ENCODE measurements at regions not wholly inside any gene's neighbourhood (a gene's known extent, or its start where the extent isn't known, plus 50 kb on each side); places are given as distances from the start of the nearest gene placed in this dataset.

DNA sequence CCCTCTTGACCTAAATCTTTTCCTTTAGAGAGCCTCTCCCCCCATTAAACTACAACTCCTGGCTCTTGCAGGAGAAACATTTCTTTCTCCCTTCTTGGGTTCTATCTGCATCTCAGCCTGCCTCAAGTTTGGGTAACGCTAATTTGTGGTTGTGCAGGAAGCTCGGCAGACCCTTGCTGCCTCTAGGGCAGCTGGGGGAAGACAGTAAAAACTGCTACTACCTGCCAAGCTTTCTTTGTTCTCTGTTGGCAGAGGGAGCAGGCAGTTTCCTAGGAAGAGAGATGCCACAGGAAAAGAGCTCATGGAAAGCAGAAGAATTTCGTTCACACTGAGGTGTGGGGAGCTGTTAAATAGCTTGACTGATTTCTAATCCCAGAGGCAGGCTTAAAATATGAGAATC, 555.6 kb upstream of the IGFBP7 start:
- no peaks in the 10 kb centered on the region for H3K36me3 Mint-ChIP-seq (ENCODE audit: insufficient read depth, unreplicated experiment)
- H3K4me1 Mint-ChIP-seq (ENCODE audit: low read depth, unreplicated experiment): no peaks in the 10 kb centered on the region

DNA sequence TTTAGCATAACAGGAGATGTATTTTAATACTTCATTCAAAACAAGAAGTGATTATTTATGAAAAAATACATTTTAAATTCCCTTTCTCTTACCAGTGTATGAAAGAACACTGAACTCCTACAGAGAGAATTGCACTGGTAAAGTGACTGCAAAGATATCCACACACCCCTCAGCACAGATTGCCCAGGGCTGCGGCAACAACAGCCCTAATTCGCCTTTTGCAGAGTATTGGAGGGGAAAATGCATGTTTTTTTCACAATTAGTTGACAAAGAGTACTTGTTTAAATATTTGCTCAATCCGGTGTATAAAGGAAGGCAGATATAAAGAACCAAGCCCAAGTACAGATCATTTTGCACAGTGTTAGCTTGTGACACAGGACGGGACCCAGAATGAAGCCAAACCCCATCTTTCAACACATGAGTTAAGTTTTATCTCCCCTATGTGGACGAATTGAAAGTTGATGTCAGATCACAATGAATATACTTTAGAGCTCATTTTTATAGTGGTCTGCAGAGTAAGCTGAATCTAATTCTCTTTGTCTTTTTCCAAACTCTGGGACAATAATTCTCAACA, 551.4 kb upstream of the IGFBP7 start:
- DNase-seq: no peak
- Mint-ChIP-seq H3K27me3 (ENCODE audit: insufficient read depth, unreplicated experiment) (peaks cover 3% of the 10 kb centered on the region), H3K9me3 (ENCODE audit: unreplicated experiment) (no peaks in the 10 kb centered on the region), H3K4me3 (ENCODE audit: unreplicated experiment) (no peak overlapping the region), H3K4me1 (ENCODE audit: low read depth, unreplicated experiment) (no peaks in the 10 kb centered on the region), H3K27ac (ENCODE audit: unreplicated experiment) (no peak overlapping the region), H3K36me3 (ENCODE audit: insufficient read depth, unreplicated experiment) (no peaks in the 10 kb centered on the region)
- Histone ChIP-seq H3K27me3 (replicated peaks; ENCODE audit: control insufficient read depth, insufficient read depth, low read length) (no peaks in the 10 kb centered on the region), H3K4me3 (ENCODE audit: low read depth, low read length) (no peak overlapping the region), H3K4me1 (no peaks in the 10 kb centered on the region), H3K9me3 (no peaks in the 10 kb centered on the region), H3K36me3 (ENCODE audit: control insufficient read depth, insufficient read depth, low read length) (no peaks in the 10 kb centered on the region)
- ChIA-PET CTCF (no interaction called here), POLR2A (no interaction called here)
- intact Hi-C loops (cut with micrococcal nuclease; ENCODE audit: unreplicated experiment): no loop called here
- BruUV-seq (replicated peaks): no TSS peak
- TF ChIP-seq CTCF (IDR thresholded peaks at IDR 0.05; ENCODE audit: insufficient read depth in 1 of 2, low read depth in 1 of 2, low read length in 1 of 2, severe bottlenecking in 1 of 2, unreplicated experiment in 1 of 2): no peak

More for the DNA sequence above, 555.6 kb upstream of the IGFBP7 start:
- no TSS peak for BruUV-seq (replicated peaks)
- Histone ChIP-seq H3K4me1 (no peaks in the 10 kb centered on the region), H3K4me3 (ENCODE audit: low read depth, low read length) (no peak overlapping the region), H3K36me3 (ENCODE audit: control insufficient read depth, insufficient read depth, low read length) (no peaks in the 10 kb centered on the region), H3K9me3 (no peaks in the 10 kb centered on the region), H3K27me3 (replicated peaks; ENCODE audit: control insufficient read depth, insufficient read depth, low read length) (no peaks in the 10 kb centered on the region)
- no peak overlapping the region for H3K27ac Mint-ChIP-seq (ENCODE audit: unreplicated experiment)
- intact Hi-C loops (cut with micrococcal nuclease; ENCODE audit: unreplicated experiment): no loop called here
- no peak for DNase-seq
- no peak overlapping the region for H3K4me3 Mint-ChIP-seq (ENCODE audit: unreplicated experiment)
- no peaks in the 10 kb centered on the region for H3K9me3 Mint-ChIP-seq (ENCODE audit: unreplicated experiment)
- ChIA-PET CTCF (no interaction called here), POLR2A (no interaction called here)
- H3K27me3 Mint-ChIP-seq (ENCODE audit: insufficient read depth, unreplicated experiment): peaks cover 2% of the 10 kb centered on the region
- TF ChIP-seq CTCF (IDR thresholded peaks at IDR 0.05; ENCODE audit: insufficient read depth in 1 of 2, low read depth in 1 of 2, low read length in 1 of 2, severe bottlenecking in 1 of 2, unreplicated experiment in 1 of 2): no peak

- Mint-ChIP-seq H3K4me3 (ENCODE audit: unreplicated experiment) (no peak overlapping the region), H3K9me3 (ENCODE audit: unreplicated experiment) (no peaks in the 10 kb centered on the region), H3K36me3 (ENCODE audit: insufficient read depth, unreplicated experiment) (no peaks in the 10 kb centered on the region), H3K27me3 (ENCODE audit: insufficient read depth, unreplicated experiment) (peaks cover 3% of the 10 kb centered on the region), H3K27ac (ENCODE audit: unreplicated experiment) (no peak overlapping the region), H3K4me1 (ENCODE audit: low read depth, unreplicated experiment) (no peaks in the 10 kb centered on the region)
- no peaks in the 10 kb centered on the region for H3K4me1 ChIP-seq
- H3K27me3 ChIP-seq (replicated peaks; ENCODE audit: control insufficient read depth, insufficient read depth, low read length): no peaks in the 10 kb centered on the region
- H3K4me3 ChIP-seq (ENCODE audit: low read depth, low read length): no peak overlapping the region
- BruUV-seq (replicated peaks): no TSS peak
- TF ChIP-seq CTCF (IDR thresholded peaks at IDR 0.05; ENCODE audit: insufficient read depth in 1 of 2, low read depth in 1 of 2, low read length in 1 of 2, severe bottlenecking in 1 of 2, unreplicated experiment in 1 of 2): no peak
- H3K36me3 ChIP-seq (ENCODE audit: control insufficient read depth, insufficient read depth, low read length): no peaks in the 10 kb centered on the region
- POLR2A ChIA-PET: no interaction called here
- no peaks in the 10 kb centered on the region for H3K9me3 ChIP-seq
- DNase-seq: no peak
- CTCF ChIA-PET: no interaction called here
- intact Hi-C loops (cut with micrococcal nuclease; ENCODE audit: unreplicated experiment): no loop called here
Observed at GRCh38 chr4:57658673-57659072, 548.5 kb upstream of the IGFBP7 start.

Measured in Caco-2 (cell line).